Eye (tissue), 1 donor: ENCODE measurements at regions not wholly inside any gene's neighbourhood (a gene's known extent, or its start where the extent isn't known, plus 50 kb on each side); places are given as distances from the start of the nearest gene placed in this dataset.
A peak's percentile ranks its signal among the peaks of the same experiment; 100 is the strongest.
"Not testable (repeated sequence)": the region's sequence is repeated elsewhere in the genome, so short reads cannot be mapped to it uniquely, and the experiment has no call there.

Experiments used
- DNase-seq: peaks from one replicate; pipeline ENCODE4 v3.0.0-alpha.2; 2015

DNA sequence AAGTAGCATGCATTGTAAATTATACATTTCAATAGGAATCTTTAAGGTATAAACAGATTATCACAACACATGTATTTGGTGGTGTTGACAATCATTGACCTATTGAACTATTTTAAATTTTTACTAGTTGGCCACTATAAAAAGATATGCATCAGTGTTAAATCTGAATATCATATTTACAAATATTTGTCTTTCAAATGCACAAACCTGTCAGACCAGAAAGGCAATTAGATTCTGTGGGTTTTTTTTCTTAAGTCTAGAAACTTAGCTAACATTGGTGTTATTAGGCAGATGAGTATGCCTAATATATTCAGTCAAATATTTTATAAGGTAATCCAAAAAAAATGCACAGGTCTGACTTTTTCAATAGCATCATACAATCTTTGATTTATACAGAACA lies 241.4 kb upstream of the DGKB start:
- DNase-seq: no peak

DNA sequence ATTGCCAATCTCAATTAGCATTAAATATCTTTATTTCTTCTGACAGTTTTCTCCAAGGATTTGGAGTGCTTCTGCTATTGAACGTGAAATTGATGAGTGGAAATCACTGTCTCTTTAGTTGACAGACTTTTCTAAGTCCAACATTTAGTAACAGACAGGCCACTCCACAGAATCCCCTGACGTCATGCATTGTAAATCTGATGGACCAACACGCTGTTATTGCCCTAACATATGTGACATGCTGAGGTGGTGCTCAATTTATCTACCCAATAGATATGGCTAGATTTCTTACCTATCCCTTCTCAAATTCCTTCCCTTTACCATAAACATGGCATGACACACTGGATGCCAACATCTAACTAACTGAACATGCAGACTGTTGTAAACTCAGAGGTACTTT lies 240.6 kb upstream of the DGKB start:
- no peak for DNase-seq

DNA sequence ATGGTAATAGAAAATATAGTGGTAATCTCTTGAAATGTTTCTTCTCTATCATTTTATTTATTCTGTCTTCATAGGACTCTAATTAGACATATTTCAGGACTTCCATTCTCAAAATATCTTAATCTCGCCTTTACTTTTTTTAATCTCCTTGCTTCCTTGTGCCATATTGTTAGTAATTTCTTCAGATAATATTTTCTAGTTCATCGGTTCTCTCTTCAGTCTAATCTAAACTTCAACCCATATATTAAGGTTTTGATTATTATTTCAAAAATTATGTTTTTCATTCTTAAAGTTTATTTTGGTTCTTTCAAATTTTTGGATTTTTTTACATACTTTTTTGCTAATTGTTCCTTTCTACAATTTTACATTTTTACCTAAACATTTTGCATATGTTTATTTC lies 237.9 kb upstream of the DGKB start:
- DNase-seq: no peak

DNA sequence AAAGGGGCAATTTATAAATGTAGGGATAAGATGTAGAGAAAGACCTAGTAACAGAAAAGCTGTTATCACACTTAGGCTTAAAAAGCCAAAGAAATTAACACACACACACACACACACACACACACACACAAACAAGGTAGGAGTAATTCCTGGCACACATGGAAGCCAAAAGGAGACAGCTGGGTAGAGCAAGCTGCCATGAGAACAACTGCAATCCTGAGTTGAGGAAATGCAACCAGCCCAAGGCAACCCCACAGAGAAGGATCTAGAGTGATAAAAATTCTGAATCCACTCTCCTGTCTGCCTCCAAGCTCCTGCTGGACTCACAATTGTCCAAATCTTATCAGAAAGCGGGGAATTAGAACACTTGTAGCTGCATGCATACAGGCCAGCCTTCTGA lies 229.1 kb upstream of the DGKB start:
- no peak for DNase-seq

DNA sequence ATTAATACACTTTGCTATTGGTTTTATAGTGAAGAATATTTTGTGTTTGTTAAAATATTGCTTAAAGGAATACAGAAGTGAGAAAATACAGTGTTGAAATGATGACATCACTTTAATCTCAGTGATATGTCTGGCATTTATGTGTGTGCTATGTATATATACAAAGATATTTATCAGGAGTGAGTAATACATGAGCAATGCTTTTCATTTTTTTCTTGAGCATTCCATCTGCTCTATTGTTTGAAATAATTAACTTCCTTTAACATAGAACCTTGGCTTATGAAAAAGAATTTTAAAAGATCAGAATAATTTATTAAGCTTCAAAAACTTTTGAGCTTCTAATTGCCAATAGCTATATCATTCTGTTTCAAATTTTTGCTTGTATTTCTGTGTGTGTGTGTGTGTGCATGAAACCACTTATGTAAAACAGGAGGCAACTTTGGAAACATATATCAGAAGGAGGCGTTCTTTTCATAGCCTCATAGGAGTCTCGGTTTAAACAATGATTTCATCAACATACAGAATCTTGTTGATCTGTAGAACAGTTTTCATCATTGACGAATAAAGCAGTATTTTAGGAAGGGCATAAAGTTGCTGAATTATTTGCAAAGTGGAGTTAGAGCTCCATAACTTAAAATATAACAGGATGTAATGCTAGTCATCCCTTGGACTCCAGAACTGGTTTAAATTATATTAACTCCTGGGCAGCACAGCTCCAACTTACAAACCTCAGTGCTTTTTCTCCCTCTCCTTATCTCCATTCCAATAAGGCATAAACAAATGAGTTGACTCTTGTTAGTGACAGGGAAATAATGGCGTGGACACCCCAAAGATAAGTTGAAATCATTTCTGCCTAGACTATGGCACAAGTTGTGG lies 228.4 kb upstream of the DGKB start:
- peak; percentile 3 for DNase-seq

DNA sequence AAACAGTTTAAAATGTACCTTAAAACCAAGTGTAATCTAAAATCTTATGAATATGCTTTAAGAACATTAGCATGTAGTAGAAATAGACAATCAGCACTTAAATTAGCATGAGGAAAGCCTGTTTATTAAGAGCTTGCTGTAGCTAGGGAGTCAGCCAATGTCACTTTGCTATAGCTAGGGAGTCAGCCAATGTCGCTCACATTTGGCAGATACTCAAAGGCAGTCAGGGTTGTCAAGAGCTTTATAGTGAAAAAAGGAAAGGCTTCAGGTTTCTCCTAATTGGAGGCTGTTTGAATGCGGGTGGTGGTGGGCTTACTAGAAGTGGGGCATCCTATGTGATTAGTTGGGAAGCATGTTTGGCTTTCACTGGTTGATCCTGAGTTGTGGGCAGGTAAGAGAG lies 226.2 kb upstream of the DGKB start:
- DNase-seq: no peak

DNA sequence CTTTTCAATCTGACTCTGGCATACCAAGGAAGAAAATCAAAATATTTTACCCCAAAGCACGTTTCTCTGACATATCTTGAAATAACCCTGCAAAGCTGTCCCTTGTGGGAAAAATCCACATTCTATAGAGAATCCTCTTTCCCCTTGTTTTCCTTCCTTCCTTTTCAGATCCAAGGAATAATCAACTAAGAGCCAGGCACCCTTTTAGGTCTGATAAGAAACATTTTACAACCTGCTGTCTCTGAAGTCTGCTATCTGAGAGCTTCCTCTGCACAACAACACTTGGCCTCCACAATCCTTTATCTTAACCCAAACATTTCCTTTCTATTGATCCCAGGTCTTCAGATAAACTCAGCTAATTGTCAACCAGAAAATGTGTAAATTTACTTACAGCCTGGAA lies 224.1 kb upstream of the DGKB start:
- DNase-seq: not testable (repeated sequence)

DNA sequence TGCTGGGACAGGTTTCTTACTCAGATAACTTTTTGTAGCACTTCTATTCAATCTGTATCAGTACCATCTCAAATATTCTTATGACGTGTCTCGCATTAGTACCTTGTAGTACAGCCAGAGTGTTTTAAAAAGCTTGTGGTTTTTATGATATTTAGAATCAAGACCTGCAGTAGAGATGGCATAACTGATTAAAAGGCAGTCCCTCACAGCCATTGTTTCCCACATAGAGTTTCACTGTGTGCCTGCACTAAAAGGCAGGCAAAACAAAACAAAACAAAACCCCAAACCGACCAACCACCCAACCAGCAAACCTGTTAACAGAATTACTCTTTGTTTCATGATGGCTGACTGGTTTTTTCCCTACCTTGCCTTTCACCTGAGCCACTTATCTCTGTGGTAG lies 221.3 kb upstream of the DGKB start:
- DNase-seq: no peak

DNA sequence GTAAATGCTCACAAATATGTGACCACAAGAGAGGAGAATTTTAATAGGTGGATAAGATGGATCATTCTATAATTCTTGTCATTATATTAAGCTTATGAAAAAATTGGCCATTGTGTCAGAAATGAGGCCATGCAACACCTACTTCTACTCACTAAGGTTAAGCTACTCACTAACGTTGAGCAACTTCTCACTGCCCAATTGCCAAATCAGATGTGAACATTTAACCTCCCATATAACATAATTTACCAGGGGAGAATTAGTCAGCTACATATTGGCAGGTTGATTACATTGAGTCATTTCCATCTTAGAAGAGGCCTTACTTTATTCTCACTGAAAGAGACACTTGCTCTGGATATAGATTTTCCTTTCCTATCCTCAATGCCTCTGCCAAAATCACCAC lies 211.2 kb upstream of the DGKB start:
- no peak for DNase-seq

DNA sequence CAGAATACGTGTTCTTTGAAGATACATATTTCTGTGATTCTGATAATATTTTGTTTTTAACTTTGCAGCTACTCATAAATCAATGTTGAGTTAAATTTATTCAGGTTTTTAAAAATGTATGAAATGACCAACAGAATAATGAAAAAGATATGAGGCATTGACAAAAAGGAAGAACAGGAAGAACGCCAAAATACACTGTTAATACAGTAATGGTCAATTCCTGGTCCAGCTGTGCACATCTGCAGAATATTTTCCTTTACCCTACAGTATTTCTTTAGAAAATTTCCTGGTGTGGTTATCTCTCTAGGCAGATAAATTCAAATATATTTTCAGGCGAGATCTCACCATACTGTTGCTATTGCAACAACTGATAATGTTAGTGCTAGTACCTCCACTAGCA lies 203.2 kb upstream of the DGKB start:
- DNase-seq: no peak

DNA sequence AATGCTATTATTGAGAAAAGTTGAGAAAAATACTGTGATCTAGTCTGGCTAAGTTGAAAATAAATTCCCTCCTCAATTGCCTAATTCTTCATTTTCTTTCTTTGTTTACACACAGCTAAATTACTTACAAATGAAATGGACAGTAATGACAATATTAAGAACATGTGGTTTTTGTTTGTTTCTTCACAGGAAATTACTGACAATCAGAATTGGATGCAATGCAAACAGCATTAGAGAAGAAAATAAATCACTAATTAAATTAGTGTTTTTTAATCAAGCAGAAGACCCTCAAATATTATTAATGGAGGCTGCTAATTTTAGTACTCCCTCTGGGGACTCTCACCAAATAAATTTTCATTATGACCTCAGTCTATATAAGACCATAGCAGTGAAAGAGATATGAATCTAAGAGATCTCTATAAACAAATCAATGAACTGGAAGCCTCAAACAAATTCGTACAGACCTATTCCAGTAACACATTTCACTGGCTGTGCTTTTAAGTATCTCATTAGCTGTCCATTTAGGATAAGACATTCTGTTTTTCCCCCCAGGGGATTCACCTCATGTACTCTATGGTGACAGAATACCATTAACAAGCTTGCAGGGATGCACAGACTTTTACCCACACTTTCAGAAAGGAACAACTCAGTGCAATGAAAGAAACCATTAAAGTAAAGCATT lies 202.0 kb upstream of the DGKB start:
- DNase-seq: peak; percentile 71

DNA sequence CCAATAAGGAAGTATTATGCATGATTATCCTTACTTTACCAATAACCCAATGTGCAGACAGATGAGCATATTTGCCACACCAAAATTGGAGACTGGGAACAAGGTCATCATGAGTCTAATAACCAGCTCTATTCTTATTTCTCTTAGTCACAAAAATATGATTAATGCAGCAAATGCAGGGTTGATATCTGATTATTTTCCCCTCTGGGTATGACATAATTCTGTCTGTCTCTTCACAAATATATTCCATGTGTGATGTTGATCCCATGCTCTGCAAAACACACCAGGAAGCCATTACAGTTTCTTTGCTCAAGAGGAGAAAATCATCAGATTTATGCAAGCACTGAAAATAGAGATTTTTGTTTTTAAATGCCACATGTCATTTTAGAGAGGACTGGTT lies 196.5 kb upstream of the DGKB start:
- no peak for DNase-seq

DNA sequence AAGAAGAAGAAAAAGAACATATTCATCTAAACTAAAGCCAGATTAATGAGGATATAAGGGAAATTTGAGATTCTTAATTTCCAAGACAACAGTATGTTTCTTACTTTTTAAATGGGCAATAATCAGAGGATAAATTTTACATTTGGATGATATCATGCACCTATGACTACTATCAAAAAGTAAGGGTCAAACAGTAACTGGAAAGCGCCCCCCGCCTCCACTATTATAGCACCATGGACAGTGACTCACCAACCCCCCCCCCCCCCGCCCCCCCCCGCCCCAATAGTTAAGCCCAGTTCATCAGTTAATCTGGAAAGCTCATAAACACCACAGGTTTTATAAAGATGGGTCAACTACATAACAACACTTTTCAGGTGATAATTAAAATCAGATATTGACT lies 194.3 kb upstream of the DGKB start:
- DNase-seq: no peak

DNA sequence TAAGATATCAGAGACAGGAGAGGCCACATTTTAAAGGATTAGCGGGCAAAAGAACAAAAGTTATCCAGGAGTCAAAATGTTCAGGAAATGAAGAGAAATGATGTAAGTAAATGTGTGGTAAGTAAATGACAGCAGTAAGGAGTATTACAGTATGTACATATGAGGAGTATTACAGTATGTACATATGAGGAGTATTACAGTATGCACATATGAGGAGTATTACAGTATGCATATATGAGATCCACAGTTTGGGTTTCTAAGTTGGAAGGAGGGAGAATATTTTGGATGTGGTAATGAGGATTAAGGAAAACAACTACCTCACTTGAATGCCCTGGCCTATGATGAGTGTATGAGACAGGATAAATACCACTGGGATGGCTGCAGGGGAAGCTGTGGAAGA lies 192.4 kb upstream of the DGKB start:
- DNase-seq: no peak

DNA sequence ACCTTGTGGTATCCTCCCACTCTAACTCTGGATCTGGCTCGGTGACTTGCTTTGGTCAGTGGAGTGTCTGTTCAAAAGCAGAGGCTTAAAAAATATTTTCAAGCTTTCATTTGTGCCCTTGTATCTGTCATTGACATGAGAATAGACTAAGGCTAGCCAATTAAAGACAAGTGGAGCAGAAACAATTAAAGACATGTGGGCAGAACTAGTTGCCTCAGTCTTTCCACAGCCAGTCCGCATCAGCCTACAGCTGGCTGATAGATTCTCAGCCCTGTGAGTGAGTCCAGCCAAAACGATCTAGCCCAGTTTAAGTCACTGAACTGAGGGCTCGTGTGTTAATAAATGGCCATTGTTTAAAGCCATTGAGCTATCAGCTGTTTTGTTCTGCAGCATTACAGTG lies 185.2 kb upstream of the DGKB start:
- peak; percentile 35 for DNase-seq

DNA sequence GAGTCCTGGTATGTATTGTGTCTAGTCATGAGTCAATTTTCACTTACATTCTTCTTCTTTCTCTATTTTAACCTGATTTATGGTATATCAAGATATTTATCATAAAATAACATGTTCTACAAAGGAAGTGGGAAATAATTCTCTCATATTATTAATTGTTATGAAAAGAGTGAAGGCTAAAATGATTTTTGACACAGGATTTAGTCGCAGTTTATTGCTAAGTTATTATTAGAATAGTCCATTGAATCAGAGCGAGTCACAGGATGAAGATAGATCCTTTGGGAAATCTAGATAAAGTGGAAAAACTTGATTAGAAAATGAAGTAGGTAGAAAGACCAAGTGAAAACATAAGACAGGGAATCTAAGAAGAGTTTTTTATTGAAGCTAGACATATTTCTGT lies 184.3 kb upstream of the DGKB start:
- DNase-seq: no peak

DNA sequence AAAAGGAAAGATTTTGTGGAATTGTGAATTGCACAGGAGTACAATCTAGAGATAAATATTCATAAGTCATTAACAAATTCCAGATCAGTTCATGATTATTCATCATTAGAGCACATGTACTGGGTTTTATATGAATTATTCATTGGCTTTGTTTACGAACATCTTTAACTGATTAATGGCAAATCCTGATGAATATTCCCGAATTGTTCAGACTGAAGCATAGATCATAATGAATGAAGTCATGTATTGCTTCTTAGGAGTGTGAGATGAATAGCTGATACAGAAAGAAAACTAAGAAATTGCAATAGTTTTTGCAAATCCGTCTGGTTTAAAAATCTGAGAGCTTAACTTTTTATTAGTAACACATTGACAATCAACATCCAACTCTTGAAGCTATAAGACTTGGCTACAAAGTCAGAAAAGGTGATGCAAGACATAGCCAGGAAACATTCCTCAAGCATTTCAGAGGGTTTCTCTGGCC lies 183.6 kb upstream of the DGKB start:
- DNase-seq: peak; percentile 23

DNA sequence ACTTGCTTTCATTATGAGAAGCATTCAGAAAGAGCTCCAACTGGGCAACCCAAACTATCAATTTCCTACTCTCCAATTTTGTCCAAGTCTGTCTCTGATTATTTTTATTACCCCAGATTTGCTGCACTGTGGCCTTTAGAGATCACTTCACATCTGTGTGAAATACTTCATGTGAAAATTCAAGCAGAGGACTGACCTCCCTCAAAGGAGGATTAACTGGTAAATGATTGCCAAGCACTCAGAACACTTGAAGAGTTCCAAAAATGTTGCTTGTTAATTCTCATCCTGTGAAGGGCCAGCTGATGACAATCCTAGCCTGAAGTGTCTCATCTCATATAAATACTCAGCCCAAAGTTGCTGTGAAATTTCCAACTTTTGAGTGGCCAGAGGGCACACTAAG lies 182.8 kb upstream of the DGKB start:
- no peak for DNase-seq

DNA sequence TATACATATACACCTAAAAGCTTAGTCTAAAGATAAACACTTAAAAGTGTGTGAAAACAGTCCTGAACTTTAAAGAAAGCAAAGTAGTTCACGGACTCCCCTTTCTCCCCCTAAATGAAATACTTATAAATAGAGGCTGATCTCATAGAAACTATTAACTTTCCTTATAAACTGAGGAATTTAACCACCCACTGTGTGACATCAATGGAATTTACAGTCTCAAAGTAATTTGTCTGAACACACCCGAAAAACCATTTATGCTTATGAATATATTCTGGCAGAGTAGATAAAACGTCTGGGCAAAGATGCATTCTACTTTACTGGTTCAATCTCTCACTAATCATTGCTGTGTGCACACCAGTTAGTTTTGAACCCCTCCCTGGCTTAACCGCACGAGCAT lies 181.8 kb upstream of the DGKB start:
- DNase-seq: no peak

DNA sequence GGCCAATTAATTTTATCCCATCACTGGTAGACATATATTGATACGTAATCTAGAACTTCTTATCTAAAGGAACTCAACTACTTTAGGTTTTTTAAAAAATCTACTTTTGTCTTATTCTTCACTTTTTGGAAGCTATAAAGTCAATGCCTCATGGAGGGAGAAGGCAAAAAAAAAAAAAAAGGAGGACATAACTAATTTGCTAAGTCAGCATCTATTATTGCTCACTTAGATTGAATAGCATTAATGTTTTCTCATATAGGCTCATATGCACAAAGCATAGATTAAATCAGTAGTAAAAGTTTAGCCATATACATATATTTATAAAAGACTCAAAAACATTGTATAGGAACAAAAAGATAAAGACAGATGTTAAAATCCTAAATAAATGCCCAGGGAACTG lies 179.3 kb upstream of the DGKB start:
- no peak for DNase-seq

DNA sequence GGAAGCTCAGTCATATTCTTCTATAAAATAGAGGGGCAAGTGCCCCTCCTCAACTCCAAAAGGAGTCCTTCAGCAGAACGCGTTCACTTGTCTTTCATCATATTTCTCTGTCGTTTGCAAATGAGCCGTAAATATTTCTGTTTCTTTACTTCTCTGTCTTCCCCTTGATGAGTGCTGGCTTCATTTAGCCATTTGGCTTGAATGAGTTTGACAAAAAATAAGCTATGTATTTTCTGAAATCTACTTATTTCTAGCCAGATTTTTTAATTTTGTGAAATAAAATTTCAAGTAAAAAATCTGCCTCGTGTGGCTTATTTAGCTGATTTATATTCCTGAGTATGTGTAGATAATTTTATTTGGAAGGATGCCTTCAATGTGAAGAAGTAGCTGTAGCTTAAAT lies 170.8 kb upstream of the DGKB start:
- DNase-seq: no peak

DNA sequence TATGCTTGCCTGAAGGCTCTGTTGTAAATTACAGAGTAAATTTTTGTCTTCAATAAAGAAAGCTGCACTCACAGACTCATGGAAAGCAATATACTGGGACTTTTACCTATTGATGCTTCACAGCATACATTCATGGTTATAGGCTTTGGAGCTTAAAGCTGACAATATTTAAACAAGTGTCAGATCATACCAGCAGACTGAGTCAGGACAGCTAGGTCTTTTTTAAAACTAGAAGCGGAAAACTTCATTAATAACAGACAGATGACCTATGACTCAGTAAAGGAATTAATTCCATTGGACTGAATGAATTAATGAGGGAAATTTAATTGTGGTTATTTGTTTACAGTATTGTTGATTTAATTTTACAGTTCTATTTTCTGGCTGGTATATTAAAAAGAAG lies 165.8 kb upstream of the DGKB start:
- no peak for DNase-seq

DNA sequence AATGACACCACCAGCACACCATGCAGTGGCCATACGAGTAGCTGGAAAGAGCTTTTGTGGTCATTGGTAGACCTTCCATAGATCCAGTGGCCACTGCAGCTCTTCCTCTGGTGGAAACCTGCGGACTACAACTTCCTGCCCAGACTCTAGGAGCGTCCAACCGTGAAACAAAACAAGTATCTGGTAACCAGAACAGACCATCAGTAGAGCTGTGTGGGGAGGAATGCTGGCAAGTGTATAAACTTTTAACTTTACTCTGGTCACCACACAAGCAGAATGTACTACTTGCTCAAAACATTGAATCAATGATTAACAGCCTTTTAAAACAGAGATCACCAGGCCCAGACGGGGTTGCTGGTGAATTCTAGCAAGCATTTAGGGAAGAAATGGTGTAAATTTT lies 154.7 kb upstream of the DGKB start:
- DNase-seq: no peak

DNA sequence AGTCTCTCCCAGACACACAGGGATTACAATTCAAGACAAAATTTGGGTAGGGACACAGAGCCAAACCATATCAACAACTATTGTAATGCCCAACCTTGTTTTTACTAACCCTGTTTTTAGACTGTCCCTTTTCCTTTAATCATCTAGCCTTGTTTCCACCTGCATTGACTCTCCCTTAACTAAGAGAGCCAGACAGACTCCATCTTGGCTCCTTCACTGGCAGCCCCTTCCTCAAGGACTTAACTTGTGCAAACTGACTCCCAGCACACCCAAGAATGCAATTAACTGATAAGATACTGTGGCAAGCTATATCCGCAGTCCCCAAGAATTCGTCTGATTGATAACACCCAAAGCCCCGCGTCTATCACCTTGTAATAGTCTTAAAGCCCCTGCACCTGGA lies 151.8 kb upstream of the DGKB start:
- DNase-seq: not testable (repeated sequence)

DNA sequence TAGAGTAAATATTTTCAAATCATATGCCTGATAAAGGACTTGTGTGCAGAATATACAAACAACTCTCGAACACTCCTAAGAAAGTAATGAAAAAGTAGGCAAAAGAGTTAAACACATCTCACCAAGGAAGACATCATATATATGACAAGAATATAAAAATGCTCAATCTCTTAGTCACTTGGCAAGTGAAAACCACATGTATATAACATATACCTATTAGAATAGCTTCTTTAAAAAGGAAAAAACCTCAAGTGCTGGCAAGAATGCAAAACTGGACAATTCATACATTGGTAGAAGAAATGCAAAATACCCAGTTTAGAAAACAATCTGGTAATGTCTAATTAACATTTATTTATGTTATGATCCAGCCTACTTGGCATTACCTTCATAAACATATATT lies 146.6 kb upstream of the DGKB start:
- no peak for DNase-seq
